ENCODE measurements at regions not wholly inside any gene's neighbourhood (a gene's known extent, or its start where the extent isn't known, plus 50 kb on each side); places are given as distances from the start of the nearest gene placed in this dataset.

DNA sequence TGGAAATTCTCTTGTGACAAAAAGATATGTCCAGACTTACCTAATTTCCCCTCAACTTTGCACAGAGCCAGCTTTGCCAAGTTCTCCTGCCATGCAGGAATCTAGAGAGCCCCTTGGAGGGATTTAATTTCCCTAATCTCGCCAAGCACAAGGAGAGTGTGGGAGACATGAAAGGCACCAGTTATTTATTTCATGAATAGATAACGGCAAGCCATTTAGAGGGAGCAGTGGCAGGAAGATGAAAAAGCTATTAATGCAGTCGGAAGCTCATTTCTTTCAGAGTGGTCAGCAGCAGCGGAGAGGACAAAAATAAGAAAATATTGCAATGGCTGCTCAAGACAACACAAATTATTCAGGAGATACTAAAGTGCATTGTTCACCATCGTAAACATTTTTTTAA is 150.9 kb upstream of the WSCD2 start:
- Histone ChIP-seq H3K9me3 (peaks cover 0 to 7% (median 0%) of the 10 kb centered on the region in 4 donors), H3K27me3 (no peaks in the 10 kb centered on the region), H3K27ac (no peak overlapping the region), H3K4me1 (no peaks in the 10 kb centered on the region), H3K36me3 (no peaks in the 10 kb centered on the region), H3K4me3 (no peak overlapping the region)
- DNase-seq (no peak), ATAC-seq (ENCODE audit: low FRiP score in 2 of 2) (no peak)
- TF ChIP-seq, protein P1, sequence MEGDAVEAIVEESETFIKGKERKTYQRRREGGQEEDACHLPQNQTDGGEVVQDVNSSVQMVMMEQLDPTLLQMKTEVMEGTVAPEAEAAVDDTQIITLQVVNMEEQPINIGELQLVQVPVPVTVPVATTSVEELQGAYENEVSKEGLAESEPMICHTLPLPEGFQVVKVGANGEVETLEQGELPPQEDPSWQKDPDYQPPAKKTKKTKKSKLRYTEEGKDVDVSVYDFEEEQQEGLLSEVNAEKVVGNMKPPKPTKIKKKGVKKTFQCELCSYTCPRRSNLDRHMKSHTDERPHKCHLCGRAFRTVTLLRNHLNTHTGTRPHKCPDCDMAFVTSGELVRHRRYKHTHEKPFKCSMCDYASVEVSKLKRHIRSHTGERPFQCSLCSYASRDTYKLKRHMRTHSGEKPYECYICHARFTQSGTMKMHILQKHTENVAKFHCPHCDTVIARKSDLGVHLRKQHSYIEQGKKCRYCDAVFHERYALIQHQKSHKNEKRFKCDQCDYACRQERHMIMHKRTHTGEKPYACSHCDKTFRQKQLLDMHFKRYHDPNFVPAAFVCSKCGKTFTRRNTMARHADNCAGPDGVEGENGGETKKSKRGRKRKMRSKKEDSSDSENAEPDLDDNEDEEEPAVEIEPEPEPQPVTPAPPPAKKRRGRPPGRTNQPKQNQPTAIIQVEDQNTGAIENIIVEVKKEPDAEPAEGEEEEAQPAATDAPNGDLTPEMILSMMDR (IDR thresholded peaks at IDR 0.05) = no peak
- TF ChIP-seq POLR2AphosphoS5 (IDR thresholded peaks at IDR 0.05) = no peak
- TF ChIP-seq POLR2A (IDR thresholded peaks at IDR 0.05) = no peak
- no peak for TF ChIP-seq EP300 (IDR thresholded peaks at IDR 0.05)
- 41 to 51% methylated on average over 5 of the region's 5 CpGs for WGBS, 2 donors

DNA sequence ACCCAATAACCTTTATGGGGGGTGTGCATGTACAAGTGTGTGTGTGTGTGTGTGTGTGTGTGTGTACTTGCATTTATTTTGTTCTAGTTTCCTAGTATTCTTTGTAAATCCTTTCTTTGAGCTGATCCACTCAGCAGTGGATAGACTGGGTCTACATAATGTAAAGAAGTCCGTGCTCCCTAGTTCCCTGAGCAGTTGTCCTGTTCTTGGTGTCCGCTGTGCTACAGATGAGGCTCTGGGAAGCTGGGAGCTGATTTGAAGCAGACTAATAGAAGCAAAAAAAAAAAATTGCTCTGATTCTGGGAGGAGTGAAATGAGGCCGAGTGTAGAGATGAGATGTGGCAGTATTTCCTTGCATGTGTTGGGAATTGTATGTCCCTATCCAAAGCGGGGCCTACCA is 150.4 kb upstream of the WSCD2 start:
- Histone ChIP-seq H3K36me3 (no peaks in the 10 kb centered on the region), H3K27ac (no peak overlapping the region), H3K4me1 (no peaks in the 10 kb centered on the region), H3K27me3 (no peaks in the 10 kb centered on the region), H3K9me3 (peaks cover 0 to 7% (median 0%) of the 10 kb centered on the region in 4 donors), H3K4me3 (no peak overlapping the region)
- TF ChIP-seq POLR2AphosphoS5 (IDR thresholded peaks at IDR 0.05) (no peak), POLR2A (IDR thresholded peaks at IDR 0.05) (no peak), EP300 (IDR thresholded peaks at IDR 0.05) (no peak)
- TF ChIP-seq, protein P1 (IDR thresholded peaks at IDR 0.05) = no peak
- DNase-seq (no peak), ATAC-seq (ENCODE audit: low FRiP score in 2 of 2) (no peak)
- WGBS, 2 donors = 69 to 78% methylated on average over 4 of the region's 4 CpGs

DNA sequence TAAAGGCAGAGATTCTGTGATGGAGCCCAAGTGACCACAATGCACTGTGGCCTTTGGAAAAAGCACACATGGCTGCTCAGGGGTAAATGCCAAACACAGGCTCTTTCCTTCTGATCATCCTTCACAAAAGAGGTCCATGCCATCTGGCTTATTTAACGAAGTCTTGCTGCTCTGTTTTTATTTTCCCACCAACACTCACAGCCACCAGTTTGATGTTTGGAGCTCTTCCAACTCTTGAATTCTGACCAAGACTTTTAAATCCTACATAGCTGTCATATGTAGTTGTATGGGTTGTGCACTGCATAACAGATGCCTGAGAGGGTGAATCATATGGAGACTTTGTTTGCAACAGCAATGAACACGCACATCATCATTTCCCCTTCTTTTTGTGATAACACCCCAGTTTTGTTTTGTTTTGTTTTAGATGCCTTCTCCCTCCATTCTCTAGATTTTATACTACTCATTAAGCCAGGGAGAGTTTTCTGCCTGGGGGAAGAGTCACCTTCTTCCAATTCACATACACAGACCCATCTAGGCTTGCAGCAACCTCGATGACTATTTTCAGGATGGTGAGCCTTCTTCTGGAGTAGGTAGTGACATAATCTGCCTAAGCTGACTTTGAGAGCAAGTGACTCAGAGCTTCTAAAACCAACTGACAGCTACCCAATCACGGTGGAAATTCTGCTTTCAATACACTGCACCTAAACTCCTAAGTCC is 145.2 kb upstream of the WSCD2 start:
- no peak for ATAC-seq (ENCODE audit: low FRiP score in 2 of 2)
- TF ChIP-seq POLR2AphosphoS5 (IDR thresholded peaks at IDR 0.05) (no peak), EP300 (IDR thresholded peaks at IDR 0.05) (no peak), POLR2A (IDR thresholded peaks at IDR 0.05) (no peak)
- TF ChIP-seq, protein P1 (IDR thresholded peaks at IDR 0.05) = no peak
- Histone ChIP-seq H3K27ac (no peak overlapping the region), H3K4me1 (no peaks in the 10 kb centered on the region), H3K4me3 (no peak overlapping the region), H3K27me3 (no peaks in the 10 kb centered on the region), H3K9me3 (no peaks in the 10 kb centered on the region), H3K36me3 (no peaks in the 10 kb centered on the region)
- 59 to 67% methylated on average over 4 of the region's 4 CpGs for WGBS, 2 donors
- DNase-seq = no peak

DNA sequence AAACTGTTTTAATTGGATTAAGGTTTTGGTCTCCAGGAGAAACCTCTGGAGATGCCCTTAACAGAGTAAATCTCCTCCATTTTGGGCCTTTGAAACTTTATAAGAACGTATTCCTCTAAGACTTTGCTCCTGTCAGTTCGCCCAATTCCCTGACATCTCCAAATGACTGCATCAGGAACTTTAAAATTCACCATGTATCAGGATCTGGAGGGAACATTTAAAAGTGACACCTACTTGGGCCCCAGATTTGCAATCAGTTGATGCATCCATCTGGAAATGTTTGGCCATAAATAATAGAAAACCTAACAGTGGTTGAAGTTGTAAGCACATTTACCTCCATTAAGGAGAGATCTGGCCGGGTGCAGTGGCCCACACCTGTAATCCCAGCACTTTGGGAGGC is 144.1 kb upstream of the WSCD2 start:
- Histone ChIP-seq H3K4me1 (no peaks in the 10 kb centered on the region), H3K36me3 (no peaks in the 10 kb centered on the region), H3K9me3 (no peaks in the 10 kb centered on the region), H3K27me3 (no peaks in the 10 kb centered on the region), H3K4me3 (no peak overlapping the region), H3K27ac (no peak overlapping the region)
- TF ChIP-seq, protein P1 (IDR thresholded peaks at IDR 0.05) = no peak
- TF ChIP-seq POLR2AphosphoS5 (IDR thresholded peaks at IDR 0.05) (no peak), POLR2A (IDR thresholded peaks at IDR 0.05) (no peak), EP300 (IDR thresholded peaks at IDR 0.05) (no peak)
- DNase-seq = no peak
- 82 to 84% methylated on average over 3 of the region's 3 CpGs for WGBS, 2 donors
- ATAC-seq (ENCODE audit: low FRiP score in 2 of 2) = no peak

DNA sequence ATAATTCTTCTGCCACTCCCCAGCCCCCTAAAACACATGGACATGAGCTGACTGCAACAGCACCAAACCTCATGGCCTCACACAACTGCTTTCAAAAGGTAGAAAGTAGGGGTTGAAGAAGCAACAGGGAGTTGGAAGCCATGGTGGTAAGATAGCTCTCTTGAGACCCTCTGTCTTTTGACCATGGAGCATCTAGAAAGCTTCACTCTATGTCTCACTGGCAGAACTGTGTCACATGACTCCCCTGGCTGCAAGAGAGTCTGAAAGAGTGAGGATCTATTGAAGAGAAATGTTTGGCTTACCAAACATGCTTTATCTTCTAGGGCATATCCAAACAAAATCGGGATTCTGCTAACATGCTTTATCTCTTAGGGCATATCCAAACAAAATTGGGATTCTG is 142.9 kb upstream of the WSCD2 start:
- Histone ChIP-seq H3K9me3 (no peaks in the 10 kb centered on the region), H3K36me3 (no peaks in the 10 kb centered on the region), H3K4me1 (no peaks in the 10 kb centered on the region), H3K4me3 (no peak overlapping the region), H3K27ac (no peak overlapping the region), H3K27me3 (no peaks in the 10 kb centered on the region)
- DNase-seq = no peak
- ATAC-seq (ENCODE audit: low FRiP score in 2 of 2) = no peak
- WGBS, 2 donors = 65 to 80% methylated on average over 1 of the region's 1 CpG
- TF ChIP-seq, protein P1 (IDR thresholded peaks at IDR 0.05) = no peak
- TF ChIP-seq EP300 (IDR thresholded peaks at IDR 0.05) (no peak), POLR2AphosphoS5 (IDR thresholded peaks at IDR 0.05) (no peak)

All from upper lobe of left lung (tissue), 6 donors.